AG04450 (cell line): ENCODE measurements at regions not wholly inside any gene's neighbourhood (a gene's known extent, or its start where the extent isn't known, plus 50 kb on each side); places are given as distances from the start of the nearest gene placed in this dataset.

ENCODE experiments used
- CTCF ChIA-PET: fragments of 300-600, 350-600 bp; formaldehyde crosslinking; extraction: SDS; loops from one replicate; lab custom pipeline; 2022; ENCODE audit warnings: antibody characterized with exemption, inconsistent platforms; lab: Charles Lee
- POLR2A ChIA-PET: fragments of 350-600 bp; formaldehyde crosslinking; extraction: SDS; loops from one replicate; lab custom pipeline; 2021; ENCODE audit warnings: antibody characterized with exemption, inconsistent platforms; lab: Yijun Ruan, JAX
- DNase-seq: peaks from one replicate; pipeline ENCODE4 v3.0.0-alpha.2; 2011; ENCODE audit warnings: low read depth, low spot score
- H3K27ac ChIP-seq: one replicate; pipeline ENCODE4 v1.5.1; 2012; ENCODE audit warnings: low read depth, low read length, control low read depth
- H3K27me3 ChIP-seq: one replicate; pipeline ENCODE4 v1.6.0; 2012; ENCODE audit warnings: low read length; ENCODE audit not compliant: control insufficient read depth, insufficient read depth
- H3K4me3 ChIP-seq: 2 replicates; pipeline ENCODE4 v1.5.1; 2011; ENCODE audit warnings: mild to moderate bottlenecking, low read depth, low read length, control low read depth
- H3K9me3 ChIP-seq: 2 replicates; pipeline ENCODE4 v1.5.1; 2012; ENCODE audit warnings: low read length; ENCODE audit not compliant: control insufficient read depth, insufficient read depth
- CTCF ChIP-seq: IDR thresholded peaks from 2 replicates; pipeline ENCODE4 v1.5.1; 2011; ENCODE audit warnings: low read depth, low read length, control low read depth, inconsistent platforms

- TF ChIP-seq CTCF: no peak
- Histone ChIP-seq H3K27me3 (peaks cover 7% of the 10 kb centered on the region), H3K27ac (no peak overlapping the region), H3K9me3 (no peaks in the 10 kb centered on the region), H3K4me3 (no peak overlapping the region)
- no peak for DNase-seq
- ChIA-PET CTCF (no interaction called here), POLR2A (no interaction called here)
These were observed 111.0 kb downstream of the CD83 start for GRCh38 chr6:14228571-14228970.

GRCh38 chr6:14231071-14231483 lies 113.5 kb downstream of the CD83 start:
- no peak for TF ChIP-seq CTCF
- ChIA-PET CTCF (no interaction called here), POLR2A (no interaction called here)

GRCh38 chr6:14231501-14232280 lies 114.1 kb downstream of the CD83 start:
- TF ChIP-seq CTCF: no peak
- CTCF ChIA-PET: no interaction called here
- Histone ChIP-seq H3K9me3 (no peaks in the 10 kb centered on the region), H3K27ac (no peak overlapping the region), H3K4me3 (no peak overlapping the region), H3K27me3 (peaks cover 10% of the 10 kb centered on the region)
- DNase-seq: no peak
- POLR2A ChIA-PET: no interaction called here

More at GRCh38 chr6:14231071-14231483, 113.5 kb downstream of the CD83 start:
- no peak for DNase-seq
- no peaks in the 10 kb centered on the region for H3K9me3 ChIP-seq
- no peak overlapping the region for H3K27ac ChIP-seq
- no peak overlapping the region for H3K4me3 ChIP-seq
- peaks cover 10% of the 10 kb centered on the region for H3K27me3 ChIP-seq

GRCh38 chr6:14232889-14233288 lies 115.3 kb downstream of the CD83 start:
- Histone ChIP-seq H3K27ac (no peak overlapping the region), H3K4me3 (no peak overlapping the region), H3K27me3 (peaks cover 10% of the 10 kb centered on the region), H3K9me3 (no peaks in the 10 kb centered on the region)
- no peak for DNase-seq
- ChIA-PET POLR2A (no interaction called here), CTCF (interaction anchor here (0.7 kb wide), 1 partner anchor 26 kb away, joined by 10 read pairs; no protein-coding TSS in a partner anchor)
- TF ChIP-seq CTCF: no peak

GRCh38 chr6:14235653-14236356 lies 118.2 kb downstream of the CD83 start:
- POLR2A ChIA-PET: no interaction called here

More at GRCh38 chr6:14235653-14236356, 118.2 kb downstream of the CD83 start:
- no peak for DNase-seq
- no peak for TF ChIP-seq CTCF
- Histone ChIP-seq H3K27ac (no peak overlapping the region), H3K27me3 (peaks cover 5% of the 10 kb centered on the region), H3K9me3 (no peaks in the 10 kb centered on the region), H3K4me3 (no peak overlapping the region)
- CTCF ChIA-PET: no interaction called here
